ENCODE measurements at regions not wholly inside any gene's neighbourhood (a gene's known extent, or its start where the extent isn't known, plus 50 kb on each side); places are given as distances from the start of the nearest gene placed in this dataset.

- no peak for TF ChIP-seq CTCF (IDR thresholded peaks at IDR 0.05; ENCODE audit: poor library complexity)
- TF ChIP-seq EZH2phosphoT487 (IDR thresholded peaks at IDR 0.05; ENCODE audit: low read depth, severe bottlenecking, unreplicated experiment) = no peak
- no peak for TF ChIP-seq EZH2 (IDR thresholded peaks at IDR 0.05; ENCODE audit: borderline replicate concordance)
Measured at GRCh38 chr5:26012078-26012477, 1026.3 kb downstream of the CDH9 start.

All from hepatocyte (in vitro differentiated cells).